Suppressor macrophage treated with lipopolysaccharide for 4 hours (primary cell): ENCODE measurements at regions not wholly inside any gene's neighbourhood (a gene's known extent, or its start where the extent isn't known, plus 50 kb on each side); places are given as distances from the start of the nearest gene placed in this dataset.
"Not testable (repeated sequence)": the region's sequence is repeated elsewhere in the genome, so short reads cannot be mapped to it uniquely, and the experiment has no call there.

Experiments used
- DNase-seq: peaks from one replicate; pipeline ENCODE4 v3.0.0-alpha.2; 2020

- no peak for DNase-seq
Measured at GRCh38 chr18:42486271-42486670, 531.2 kb downstream of the PIK3C3 start.

DNA sequence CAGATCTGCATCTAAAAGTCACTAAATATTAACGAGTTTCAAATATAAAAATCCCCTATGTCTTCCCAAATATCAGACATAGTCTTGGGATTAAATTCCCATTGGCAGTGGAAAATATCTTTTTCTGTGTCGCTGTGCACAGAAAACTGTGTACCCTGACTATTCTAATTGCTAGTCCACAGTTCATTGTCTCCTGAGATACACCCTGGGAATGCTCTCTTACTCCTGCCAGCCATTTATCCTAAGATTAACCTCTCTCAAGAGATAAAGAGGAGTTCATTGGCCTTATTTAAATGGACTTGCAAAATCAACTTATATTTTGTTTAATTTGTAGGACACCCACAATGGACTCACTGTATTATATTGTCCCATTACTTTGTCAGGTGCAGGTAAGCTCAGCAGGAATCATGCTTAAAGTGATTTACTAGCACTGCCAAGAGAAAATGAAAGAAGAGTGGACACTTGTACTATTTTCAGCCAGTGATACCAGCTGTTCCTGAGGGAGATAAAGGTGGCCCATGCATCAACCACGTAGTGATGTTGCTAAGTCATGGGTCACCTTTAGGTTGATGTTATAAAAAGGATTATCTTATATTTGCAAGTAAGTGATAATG lies 553.8 kb downstream of the PIK3C3 start:
- no peak for DNase-seq

GRCh38 chr18:42509750-42510415 lies 554.8 kb downstream of the PIK3C3 start:
- DNase-seq: no peak

- DNase-seq: no peak
Measured at GRCh38 chr18:42510540-42510939, 555.5 kb downstream of the PIK3C3 start.

DNA sequence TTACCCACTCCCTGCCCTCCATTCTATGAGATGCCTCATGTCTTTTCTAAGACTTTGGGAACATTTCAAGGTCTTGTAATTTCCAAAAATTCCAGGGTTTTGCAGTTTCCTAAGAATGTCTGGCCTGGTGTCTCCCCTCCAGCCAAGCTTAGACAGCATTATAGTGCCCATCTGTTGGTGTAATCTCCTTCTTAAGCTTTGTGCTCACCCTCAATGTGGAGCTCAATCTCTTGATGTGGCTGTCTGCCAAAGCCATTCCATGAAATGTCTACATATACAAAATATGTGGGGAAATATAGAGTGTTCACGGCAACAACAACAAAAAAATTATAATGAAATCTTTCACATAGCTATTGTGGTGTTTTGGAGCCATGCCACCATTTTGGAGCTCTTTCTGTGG lies 558.4 kb downstream of the PIK3C3 start:
- no peak for DNase-seq

DNA sequence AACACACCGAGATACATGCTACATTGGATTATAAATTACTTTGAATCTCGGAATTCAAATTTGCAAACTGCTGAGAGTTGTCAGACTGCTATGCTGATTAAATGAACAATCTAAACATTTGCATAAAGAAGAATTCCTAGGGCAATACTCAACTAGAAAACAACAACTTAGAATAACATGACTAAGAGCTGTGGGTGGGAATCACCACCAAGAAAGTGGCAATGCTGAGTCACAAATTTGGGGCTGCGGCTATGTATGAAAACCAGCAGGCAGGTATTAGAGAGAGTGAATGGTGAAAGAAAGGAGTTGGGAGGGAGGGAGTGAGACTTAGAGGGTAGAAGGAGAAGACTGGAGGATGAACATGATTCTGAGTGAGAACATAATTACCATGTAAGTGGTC lies 559.5 kb downstream of the PIK3C3 start:
- DNase-seq: no peak

GRCh38 chr18:42517896-42518295 lies 562.9 kb downstream of the PIK3C3 start:
- DNase-seq: no peak

DNA sequence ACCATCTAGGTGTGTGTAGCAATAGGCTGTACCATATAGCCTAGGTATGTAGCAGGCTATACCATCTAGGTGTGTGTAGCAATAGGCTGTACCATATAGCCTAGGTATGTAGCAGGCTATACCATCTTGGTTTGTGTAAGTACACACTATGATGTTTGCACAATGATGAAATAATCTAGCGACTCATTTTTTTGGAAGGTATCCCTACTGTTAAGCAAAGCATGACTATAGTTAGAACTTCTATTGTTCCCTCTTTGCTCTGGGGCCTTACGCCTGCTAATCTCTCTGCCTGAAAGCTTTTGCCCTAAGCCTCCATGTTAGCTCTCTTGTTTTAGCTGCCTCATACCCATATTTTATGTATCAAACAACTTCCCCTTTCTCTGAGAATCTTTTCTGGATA lies 563.3 kb downstream of the PIK3C3 start:
- not testable (repeated sequence) for DNase-seq

- no peak for DNase-seq
Measured at GRCh38 chr18:42520138-42520537, 565.1 kb downstream of the PIK3C3 start.

- no peak for DNase-seq
Measured at GRCh38 chr18:42525905-42526304, 570.9 kb downstream of the PIK3C3 start.

GRCh38 chr18:42527766-42528165 lies 572.7 kb downstream of the PIK3C3 start:
- DNase-seq: no peak

GRCh38 chr18:42530276-42530675 lies 575.2 kb downstream of the PIK3C3 start:
- no peak for DNase-seq

DNA sequence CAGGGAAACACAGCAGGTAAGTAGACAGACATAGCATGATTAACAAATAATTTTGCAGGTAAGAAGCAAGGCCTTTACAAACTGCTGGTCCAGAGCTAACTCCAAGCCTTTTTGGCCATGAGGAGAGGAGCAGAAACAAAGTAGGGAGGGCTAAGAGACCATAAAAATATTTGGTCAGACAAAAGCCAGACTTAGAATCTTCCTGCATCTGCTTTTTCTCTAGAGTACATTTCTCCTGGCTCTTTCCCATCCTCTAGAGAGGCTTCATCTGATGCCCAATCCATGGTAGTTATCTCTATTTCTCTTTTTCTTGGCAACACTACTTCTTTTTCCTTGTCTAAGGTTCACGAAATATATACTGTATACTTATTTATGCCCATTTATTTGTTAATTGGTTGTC lies 577.1 kb downstream of the PIK3C3 start:
- no peak for DNase-seq

DNA sequence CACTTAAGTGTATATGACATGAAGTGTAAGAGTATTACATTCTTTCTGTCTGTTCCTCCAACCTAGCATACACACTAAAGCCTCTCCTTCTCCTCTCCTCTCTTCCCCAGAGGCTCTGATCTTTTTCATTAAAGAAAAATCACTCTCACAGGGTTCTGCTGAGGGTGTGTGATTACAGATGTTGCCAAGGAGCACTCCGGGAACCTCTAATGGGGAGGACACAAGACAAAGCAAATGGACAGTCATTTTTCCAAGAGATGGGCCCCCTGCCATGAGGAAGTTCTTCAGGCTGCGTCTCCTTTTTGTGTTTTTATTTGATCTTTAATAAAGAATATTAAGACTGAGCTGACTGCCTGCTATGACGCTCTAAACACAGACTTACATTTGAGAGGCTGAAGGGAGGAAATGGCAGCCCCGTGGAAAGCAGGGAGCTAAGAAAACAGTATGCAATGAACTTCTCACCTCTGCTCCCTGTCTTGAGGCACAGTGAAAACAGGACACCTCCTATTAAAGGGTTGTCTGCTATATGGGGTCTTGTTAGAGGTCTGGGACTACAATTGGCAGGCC lies 578.1 kb downstream of the PIK3C3 start:
- DNase-seq: no peak

DNA sequence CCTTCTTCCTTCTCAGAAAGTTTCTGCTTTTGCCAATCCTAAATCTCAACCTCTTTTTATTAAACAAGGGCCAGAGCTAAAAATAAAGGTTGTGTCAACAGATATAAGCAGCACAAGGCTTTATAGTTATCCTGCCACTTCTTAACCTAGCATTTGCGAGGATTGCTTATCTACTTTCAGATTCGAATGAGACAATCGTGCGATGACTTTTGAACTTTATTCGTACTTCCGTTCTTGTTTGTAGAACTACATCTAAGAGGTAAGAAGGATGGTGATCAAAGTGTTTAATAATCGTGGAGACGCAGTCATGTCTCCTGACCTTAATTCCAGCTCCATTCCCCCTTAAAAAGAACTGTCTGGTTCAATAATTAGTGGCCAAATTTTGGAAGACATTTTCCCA lies 578.6 kb downstream of the PIK3C3 start:
- DNase-seq: no peak

- DNase-seq: no peak
Measured at GRCh38 chr18:42534313-42534712, 579.3 kb downstream of the PIK3C3 start.

- no peak for DNase-seq
Measured at GRCh38 chr18:42536442-42536841, 579.0 kb downstream of the RIT2 start.

DNA sequence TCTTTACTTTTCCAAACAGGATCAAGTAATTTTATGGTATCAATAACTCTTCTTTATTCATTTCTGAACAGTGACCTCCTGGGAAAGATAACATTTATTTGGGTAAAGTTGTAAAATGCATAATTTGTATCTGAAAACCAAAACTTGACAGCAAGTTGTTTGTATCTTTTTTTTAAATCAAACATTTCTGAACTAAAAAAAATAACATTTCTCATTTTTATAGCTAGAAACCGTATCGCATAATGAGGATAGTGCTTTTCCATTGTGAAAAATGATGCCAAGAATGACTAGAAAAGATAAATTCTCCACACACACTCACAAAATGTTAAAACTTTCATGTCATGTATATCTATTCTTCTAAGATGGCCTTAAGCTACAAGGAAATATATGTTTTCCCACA lies 578.2 kb downstream of the RIT2 start:
- no peak for DNase-seq

- DNase-seq: no peak
Measured at GRCh38 chr18:42544901-42545300, 570.6 kb downstream of the RIT2 start.

DNA sequence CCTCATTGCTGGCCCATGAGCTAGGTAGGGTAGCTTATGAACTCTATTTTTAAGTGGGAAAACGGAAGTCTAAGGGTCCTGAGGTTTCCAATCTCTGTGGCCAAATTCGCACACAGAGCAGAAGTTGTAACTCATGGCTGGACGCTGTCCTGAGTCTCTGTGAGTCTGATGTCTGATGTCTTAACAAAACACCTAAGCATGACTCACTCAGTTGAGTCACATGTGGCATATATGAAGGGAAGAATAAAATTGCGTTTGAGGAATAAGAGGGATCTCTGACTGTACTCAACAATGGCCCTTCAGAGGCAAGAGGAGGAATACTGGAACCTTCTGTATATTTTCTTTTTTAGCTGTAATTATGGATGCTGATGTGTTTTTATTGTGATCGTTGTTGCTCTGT lies 569.7 kb downstream of the RIT2 start:
- DNase-seq: no peak

DNA sequence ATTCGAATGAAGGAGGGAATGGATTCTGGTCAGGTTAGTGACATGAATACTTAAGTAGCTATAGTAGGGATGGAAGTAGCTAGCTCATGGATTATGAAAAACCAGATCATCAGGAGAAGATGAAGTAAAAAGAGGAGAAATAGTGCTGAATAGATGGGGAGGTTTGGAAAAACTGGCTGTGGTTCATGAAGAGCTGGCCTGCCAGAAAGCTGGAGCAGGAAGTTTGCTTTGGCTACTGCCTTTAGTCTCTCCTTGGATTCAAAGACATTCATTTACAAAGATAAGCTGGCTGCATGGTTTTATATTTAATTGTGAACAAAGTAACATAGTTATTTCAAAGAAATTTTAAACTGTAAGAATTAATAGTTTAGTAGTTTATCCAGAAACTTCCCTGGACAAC lies 567.0 kb downstream of the RIT2 start:
- DNase-seq: no peak

DNA sequence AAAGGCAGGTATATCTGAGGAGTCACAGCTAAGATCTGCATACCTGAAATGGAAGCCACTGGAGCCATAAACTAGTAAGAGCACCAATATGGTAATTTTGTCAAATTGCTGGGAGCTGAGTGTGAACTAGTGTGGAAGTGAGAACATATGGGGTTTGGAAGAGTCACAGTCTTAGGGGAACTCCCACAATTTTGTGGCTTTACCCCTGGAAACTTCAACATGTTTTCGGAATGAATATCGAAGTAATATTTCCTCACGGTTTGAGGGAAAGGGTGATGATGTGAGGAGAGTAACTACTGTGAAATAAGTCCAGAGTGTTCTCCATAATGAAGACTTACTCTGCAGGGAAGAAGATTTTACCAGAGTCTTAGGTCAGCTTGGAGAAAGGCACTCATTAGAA lies 565.9 kb downstream of the RIT2 start:
- no peak for DNase-seq

- not testable (repeated sequence) for DNase-seq
Measured at GRCh38 chr18:42552559-42552958, 562.9 kb downstream of the RIT2 start.

GRCh38 chr18:42559069-42559690 lies 556.3 kb downstream of the RIT2 start:
- DNase-seq: no peak
